Left lung (tissue), 4 donors: ENCODE measurements at regions not wholly inside any gene's neighbourhood (a gene's known extent, or its start where the extent isn't known, plus 50 kb on each side); places are given as distances from the start of the nearest gene placed in this dataset.
A peak's percentile ranks its signal among the peaks of the same experiment; 100 is the strongest.

Experiments
- ATAC-seq: fragments of 200-7000 bp; cut with Tn5 transposase; one replicate; pipeline ENCODE4 v1.9.1; 2020; ENCODE audit warnings: moderate library complexity
- DNase-seq, 4 donors: peaks; one replicate each; pipeline ENCODE4 v3.0.0-alpha.2; 2013 to 2020
- H3K27ac ChIP-seq, 2 donors: fragments of 200-600 bp; sonication (generic) in 1 of 2; one replicate each; pipeline versions ENCODE4 v1.5.0 to v1.8.0; 2020 to 2021
- H3K27me3 ChIP-seq, 2 donors: fragments of 200-600 bp; sonication (generic) in 1 of 2; one replicate each; pipeline versions ENCODE4 v1.5.0 to v1.8.0; 2020 to 2021
- H3K36me3 ChIP-seq, 2 donors: fragments of 200-600 bp; sonication (generic) in 1 of 2; one replicate each; pipeline versions ENCODE4 v1.5.0 to v1.8.0; 2020 to 2021
- H3K4me1 ChIP-seq, 2 donors: fragments of 200-600 bp; one replicate each; pipeline ENCODE4 v1.8.0; 2021
- H3K4me3 ChIP-seq, 2 donors: fragments of 200-600 bp; sonication (generic) in 1 of 2; one replicate each; pipeline versions ENCODE4 v1.5.0 to v1.8.0; 2020 to 2021; ENCODE audit warnings: mild to moderate bottlenecking in 1 of 2
- H3K9me3 ChIP-seq, 2 donors: fragments of 200-600 bp; sonication (generic) in 1 of 2; one replicate each; pipeline versions ENCODE4 v1.5.0 to v1.8.0; 2020 to 2021
- intact Hi-C, 2 donors: fragments of 100-400 bp; cut with DNase I; formaldehyde crosslinking; loops; one replicate each; pipeline versions ENCODE4 v1.11.2 to v1.14.2; 2022
- TF ChIP-seq, protein P1 (sequence below), 2 donors: fragments of 200-600 bp; sonication (generic) in 1 of 2; IDR thresholded peaks; one replicate each; pipeline versions ENCODE4 v1.5.0 to v1.8.0; 2021; ENCODE audit warnings: antibody characterized with exemption in 2 of 2
- donor health status: DM: no; HTN: yes; CAD: no.
- donor health status: DM: no; HTN: no; CAD: no.

GRCh38 chr15:23854912-23855659 lies 168.0 kb upstream of the NDN start:
- Histone ChIP-seq H3K4me3 (no peak overlapping the region), H3K27ac (no peak overlapping the region), H3K4me1 (no peaks in the 10 kb centered on the region), H3K9me3 (no peaks in the 10 kb centered on the region), H3K27me3 (peaks cover 0 to 5% of the 10 kb centered on the region in 2 donors), H3K36me3 (no peaks in the 10 kb centered on the region)
- intact Hi-C loops, result no loop called here
- ATAC-seq (no peak), DNase-seq (no peak)
- TF ChIP-seq, protein P1, sequence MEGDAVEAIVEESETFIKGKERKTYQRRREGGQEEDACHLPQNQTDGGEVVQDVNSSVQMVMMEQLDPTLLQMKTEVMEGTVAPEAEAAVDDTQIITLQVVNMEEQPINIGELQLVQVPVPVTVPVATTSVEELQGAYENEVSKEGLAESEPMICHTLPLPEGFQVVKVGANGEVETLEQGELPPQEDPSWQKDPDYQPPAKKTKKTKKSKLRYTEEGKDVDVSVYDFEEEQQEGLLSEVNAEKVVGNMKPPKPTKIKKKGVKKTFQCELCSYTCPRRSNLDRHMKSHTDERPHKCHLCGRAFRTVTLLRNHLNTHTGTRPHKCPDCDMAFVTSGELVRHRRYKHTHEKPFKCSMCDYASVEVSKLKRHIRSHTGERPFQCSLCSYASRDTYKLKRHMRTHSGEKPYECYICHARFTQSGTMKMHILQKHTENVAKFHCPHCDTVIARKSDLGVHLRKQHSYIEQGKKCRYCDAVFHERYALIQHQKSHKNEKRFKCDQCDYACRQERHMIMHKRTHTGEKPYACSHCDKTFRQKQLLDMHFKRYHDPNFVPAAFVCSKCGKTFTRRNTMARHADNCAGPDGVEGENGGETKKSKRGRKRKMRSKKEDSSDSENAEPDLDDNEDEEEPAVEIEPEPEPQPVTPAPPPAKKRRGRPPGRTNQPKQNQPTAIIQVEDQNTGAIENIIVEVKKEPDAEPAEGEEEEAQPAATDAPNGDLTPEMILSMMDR (IDR thresholded peaks at IDR 0.05), result no peak

GRCh38 chr15:23855947-23856346 lies 168.8 kb upstream of the NDN start:
- ATAC-seq, result no peak

GRCh38 chr15:23857028-23857641 lies 170.0 kb upstream of the NDN start:
- peak; percentile 76 for ATAC-seq

More at GRCh38 chr15:23855947-23856346, 168.8 kb upstream of the NDN start:
- H3K4me3 ChIP-seq, result no peak overlapping the region
- DNase-seq, result no peak
- intact Hi-C loops, result no loop called here
- H3K9me3 ChIP-seq, result no peaks in the 10 kb centered on the region
- H3K36me3 ChIP-seq, result no peaks in the 10 kb centered on the region
- peaks cover 0 to 11% of the 10 kb centered on the region in 2 donors for H3K27me3 ChIP-seq
- H3K4me1 ChIP-seq, result no peaks in the 10 kb centered on the region
- TF ChIP-seq, protein P1 (IDR thresholded peaks at IDR 0.05), result no peak
- H3K27ac ChIP-seq, result no peak overlapping the region

GRCh38 chr15:23859008-23859407 lies 171.9 kb upstream of the NDN start:
- no peaks in the 10 kb centered on the region for H3K36me3 ChIP-seq
- peaks cover 0 to 11% of the 10 kb centered on the region in 2 donors for H3K27me3 ChIP-seq
- no peak for DNase-seq
- no peaks in the 10 kb centered on the region for H3K4me1 ChIP-seq
- ATAC-seq, result no peak
- H3K9me3 ChIP-seq, result no peaks in the 10 kb centered on the region
- TF ChIP-seq, protein P1 (IDR thresholded peaks at IDR 0.05), result no peak
- no peak overlapping the region for H3K27ac ChIP-seq
- no peak overlapping the region for H3K4me3 ChIP-seq
- intact Hi-C loops, result no loop called here

More at GRCh38 chr15:23857028-23857641, 170.0 kb upstream of the NDN start:
- H3K4me3 ChIP-seq, result no peak overlapping the region
- no peaks in the 10 kb centered on the region for H3K4me1 ChIP-seq
- no peak overlapping the region for H3K27ac ChIP-seq
- peaks cover 0 to 11% of the 10 kb centered on the region in 2 donors for H3K27me3 ChIP-seq
- intact Hi-C loops, result no loop called here
- TF ChIP-seq, protein P1 (IDR thresholded peaks at IDR 0.05), result peak; percentile 36 to 48
- no peaks in the 10 kb centered on the region for H3K36me3 ChIP-seq
- DNase-seq, result peak in 2 of 4 donors; percentile 32 to 63
- no peaks in the 10 kb centered on the region for H3K9me3 ChIP-seq
